ENCODE measurements at regions not wholly inside any gene's neighbourhood (a gene's known extent, or its start where the extent isn't known, plus 50 kb on each side); places are given as distances from the start of the nearest gene placed in this dataset.

GRCh38 chr17:72270273-72270924 is 149.6 kb downstream of the SOX9 start:
- no peaks in the 10 kb centered on the region for H3K36me3 ChIP-seq (ENCODE audit: control insufficient read depth in 2 of 2, extremely low read depth in 1 of 2, insufficient read depth in 1 of 2, low read length in 1 of 2)
- H3K27me3 ChIP-seq (replicated peaks in 1 of 2; ENCODE audit: control insufficient read depth in 2 of 2, extremely low read depth in 1 of 2, insufficient read depth in 2 of 2, low read length in 1 of 2) = no peaks in the 10 kb centered on the region
- Mint-ChIP-seq H3K4me3 (no peak overlapping the region), H3K27ac (no peak overlapping the region), H3K4me1 (no peaks in the 10 kb centered on the region), H3K9me3 (peaks cover 0 to 3% (median 0%) of the 10 kb centered on the region in 3 donors), H3K36me3 (no peaks in the 10 kb centered on the region), H3K27me3 (peaks cover 4 to 7% of the 10 kb centered on the region in 2 donors)
- ChIA-PET POLR2A (no interaction called here), CTCF (no interaction called here)
- no peak overlapping the region for H3K27ac ChIP-seq (ENCODE audit: low read length)
- H3K4me3 ChIP-seq (ENCODE audit: control insufficient read depth in 1 of 2, extremely low read depth in 1 of 2, low read length in 1 of 2) = no peak overlapping the region
- ATAC-seq (replicated peaks in 1 of 4) (no peak), DNase-seq (no peak)
- H3K4me1 ChIP-seq (ENCODE audit: control insufficient read depth in 1 of 2, extremely low read depth in 1 of 2, insufficient read depth in 2 of 2, low read length in 2 of 2) = no peaks in the 10 kb centered on the region
- no peaks in the 10 kb centered on the region for H3K9me3 ChIP-seq
- 100% methylated on average over 1 of the region's 6 CpGs for WGBS (ENCODE audit: insufficient coverage)

DNA sequence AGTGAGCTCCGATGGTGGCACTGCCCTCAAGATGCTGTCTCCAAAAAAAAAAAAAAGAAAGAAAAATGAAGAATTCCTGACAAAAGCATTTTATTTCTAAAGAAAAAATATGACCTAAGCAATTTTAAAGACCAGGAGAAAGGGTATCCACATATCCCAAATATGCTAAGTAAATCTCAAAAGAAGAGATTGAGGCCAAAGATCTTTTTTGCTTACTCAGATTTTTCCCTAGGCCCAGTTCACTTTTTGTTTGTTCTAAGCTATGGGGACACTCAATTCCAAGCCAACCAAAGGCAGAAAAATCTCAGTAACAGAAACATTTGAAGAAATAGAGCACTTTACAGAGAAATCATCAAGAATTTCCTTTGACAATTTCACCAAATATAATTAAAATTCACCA is 150.8 kb downstream of the SOX9 start:
- Mint-ChIP-seq H3K4me3 (no peak overlapping the region), H3K4me1 (no peaks in the 10 kb centered on the region), H3K9me3 (peaks cover 0 to 13% (median 0%) of the 10 kb centered on the region in 3 donors), H3K36me3 (no peaks in the 10 kb centered on the region), H3K27me3 (peaks cover 2 to 7% of the 10 kb centered on the region in 2 donors), H3K27ac (no peak overlapping the region)
- no peak for ATAC-seq (replicated peaks in 1 of 4)
- ChIA-PET CTCF (interaction anchor here in 1 of 2 donors (0.7 kb wide), 1 partner anchor 266 kb away, joined by 4 read pairs; no protein-coding TSS in a partner anchor), POLR2A (no interaction called here)
- Histone ChIP-seq H3K4me3 (ENCODE audit: control insufficient read depth in 1 of 2, extremely low read depth in 1 of 2, low read length in 1 of 2) (no peak overlapping the region), H3K27ac (ENCODE audit: low read length) (no peak overlapping the region), H3K9me3 (no peaks in the 10 kb centered on the region), H3K36me3 (ENCODE audit: control insufficient read depth in 2 of 2, extremely low read depth in 1 of 2, insufficient read depth in 1 of 2, low read length in 1 of 2) (no peaks in the 10 kb centered on the region), H3K4me1 (ENCODE audit: control insufficient read depth in 1 of 2, extremely low read depth in 1 of 2, insufficient read depth in 2 of 2, low read length in 2 of 2) (no peaks in the 10 kb centered on the region), H3K27me3 (replicated peaks in 1 of 2; ENCODE audit: control insufficient read depth in 2 of 2, extremely low read depth in 1 of 2, insufficient read depth in 2 of 2, low read length in 1 of 2) (no peaks in the 10 kb centered on the region)
- no CpG with 5 or more reads among the region's 1 CpG for WGBS (ENCODE audit: insufficient coverage)
- no peak for DNase-seq

DNA sequence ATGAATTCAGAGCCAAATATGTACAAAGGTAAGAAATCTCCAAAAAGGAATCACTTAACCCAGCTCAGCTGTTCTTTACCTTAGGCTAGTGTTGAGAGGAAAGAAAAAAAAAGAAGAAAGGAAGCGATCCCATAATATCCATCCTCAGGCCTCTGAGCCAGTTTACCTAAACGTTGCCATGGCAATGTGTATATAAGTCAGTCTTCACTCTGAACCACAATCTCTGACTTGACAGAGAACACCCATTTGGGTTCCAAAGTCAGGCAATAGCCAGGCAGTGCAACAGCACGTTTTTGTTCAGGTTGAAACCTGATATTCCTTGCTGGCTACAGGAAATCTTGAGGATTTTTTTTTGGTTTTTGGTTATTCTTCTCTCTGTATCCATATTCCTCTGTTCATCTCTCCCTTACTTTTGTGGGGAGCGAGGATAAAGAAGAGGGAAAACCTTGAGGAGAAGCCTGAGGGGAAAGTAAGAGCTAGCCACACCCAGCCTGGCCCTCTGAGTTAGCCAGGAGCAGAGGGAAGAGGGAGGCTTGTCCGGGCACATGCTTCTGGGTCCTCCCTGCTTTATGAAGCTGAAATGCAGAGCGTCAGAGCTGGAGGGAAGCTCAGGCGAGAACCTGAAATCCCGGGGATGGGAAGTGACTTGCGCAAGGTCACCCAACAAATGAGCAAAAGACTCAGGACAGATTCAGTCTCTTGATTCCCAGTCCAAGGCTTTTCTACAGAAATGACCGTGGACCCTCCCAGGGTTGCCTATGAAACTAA is 152.7 kb downstream of the SOX9 start:
- CTCF ChIA-PET = no interaction called here
- no peaks in the 10 kb centered on the region for H3K36me3 ChIP-seq (ENCODE audit: control insufficient read depth in 2 of 2, extremely low read depth in 1 of 2, insufficient read depth in 1 of 2, low read length in 1 of 2)
- Mint-ChIP-seq H3K4me1 (no peaks in the 10 kb centered on the region), H3K27me3 (peaks cover 2 to 3% of the 10 kb centered on the region in 2 donors), H3K4me3 (no peak overlapping the region), H3K9me3 (peaks cover 0 to 10% (median 0%) of the 10 kb centered on the region in 3 donors), H3K27ac (no peak overlapping the region), H3K36me3 (no peaks in the 10 kb centered on the region)
- H3K27ac ChIP-seq (ENCODE audit: low read length) = no peak overlapping the region
- whole genome bisulfite sequencing (ENCODE audit: insufficient coverage) = 80% methylated on average over 5 of the region's 10 CpGs
- ATAC-seq (replicated peaks in 1 of 4) = no peak
- H3K9me3 ChIP-seq = no peaks in the 10 kb centered on the region
- no peak for DNase-seq
- no peaks in the 10 kb centered on the region for H3K27me3 ChIP-seq (replicated peaks in 1 of 2; ENCODE audit: control insufficient read depth in 2 of 2, extremely low read depth in 1 of 2, insufficient read depth in 2 of 2, low read length in 1 of 2)
- no peak overlapping the region for H3K4me3 ChIP-seq (ENCODE audit: control insufficient read depth in 1 of 2, extremely low read depth in 1 of 2, low read length in 1 of 2)
- POLR2A ChIA-PET = no interaction called here
- no peaks in the 10 kb centered on the region for H3K4me1 ChIP-seq (ENCODE audit: control insufficient read depth in 1 of 2, extremely low read depth in 1 of 2, insufficient read depth in 2 of 2, low read length in 2 of 2)

GRCh38 chr17:72274614-72275013 is 153.8 kb downstream of the SOX9 start:
- Mint-ChIP-seq H3K4me3 (no peak overlapping the region), H3K9me3 (peaks cover 0 to 10% (median 0%) of the 10 kb centered on the region in 3 donors), H3K36me3 (no peaks in the 10 kb centered on the region), H3K27ac (no peak overlapping the region), H3K4me1 (no peaks in the 10 kb centered on the region), H3K27me3 (no peaks in the 10 kb centered on the region)
- no peaks in the 10 kb centered on the region for H3K27me3 ChIP-seq (replicated peaks in 1 of 2; ENCODE audit: control insufficient read depth in 2 of 2, extremely low read depth in 1 of 2, insufficient read depth in 2 of 2, low read length in 1 of 2)
- H3K4me1 ChIP-seq (ENCODE audit: control insufficient read depth in 1 of 2, extremely low read depth in 1 of 2, insufficient read depth in 2 of 2, low read length in 2 of 2) = no peaks in the 10 kb centered on the region
- no peak overlapping the region for H3K4me3 ChIP-seq (ENCODE audit: control insufficient read depth in 1 of 2, extremely low read depth in 1 of 2, low read length in 1 of 2)
- ChIA-PET CTCF (interaction anchor here in 1 of 2 donors (0.7 kb wide), 1 partner anchor 210 kb away, joined by 3 read pairs; no protein-coding TSS in a partner anchor), POLR2A (interaction anchor here in 1 of 2 donors (0.7 kb wide), 1 partner anchor 11 kb away, joined by 3 read pairs; no protein-coding TSS in a partner anchor)
- no peak for DNase-seq
- no peak overlapping the region for H3K27ac ChIP-seq (ENCODE audit: low read length)
- H3K9me3 ChIP-seq = no peaks in the 10 kb centered on the region
- no CpG with 5 or more reads among the region's 2 CpGs for WGBS (ENCODE audit: insufficient coverage)
- no peaks in the 10 kb centered on the region for H3K36me3 ChIP-seq (ENCODE audit: control insufficient read depth in 2 of 2, extremely low read depth in 1 of 2, insufficient read depth in 1 of 2, low read length in 1 of 2)
- ATAC-seq (replicated peaks in 1 of 4) = no peak

- H3K4me3 Mint-ChIP-seq = no peak overlapping the region
- H3K9me3 Mint-ChIP-seq = peaks cover 0 to 21% (median 0%) of the 10 kb centered on the region in 3 donors
- no peak for DNase-seq
- no peak for ATAC-seq (replicated peaks in 1 of 4)
- Histone ChIP-seq H3K4me1 (ENCODE audit: control insufficient read depth in 1 of 2, extremely low read depth in 1 of 2, insufficient read depth in 2 of 2, low read length in 2 of 2) (no peaks in the 10 kb centered on the region), H3K36me3 (ENCODE audit: control insufficient read depth in 2 of 2, extremely low read depth in 1 of 2, insufficient read depth in 1 of 2, low read length in 1 of 2) (no peaks in the 10 kb centered on the region), H3K27ac (ENCODE audit: low read length) (no peak overlapping the region), H3K4me3 (ENCODE audit: control insufficient read depth in 1 of 2, extremely low read depth in 1 of 2, low read length in 1 of 2) (no peak overlapping the region), H3K9me3 (no peaks in the 10 kb centered on the region), H3K27me3 (replicated peaks in 1 of 2; ENCODE audit: control insufficient read depth in 2 of 2, extremely low read depth in 1 of 2, insufficient read depth in 2 of 2, low read length in 1 of 2) (no peaks in the 10 kb centered on the region)
- ChIA-PET POLR2A (no interaction called here), CTCF (no interaction called here)
- peaks cover 0 to 5% of the 10 kb centered on the region in 2 donors for H3K27me3 Mint-ChIP-seq
- no peak overlapping the region for H3K27ac Mint-ChIP-seq
- H3K4me1 Mint-ChIP-seq = no peaks in the 10 kb centered on the region
- no peaks in the 10 kb centered on the region for H3K36me3 Mint-ChIP-seq
- 97% methylated on average over 3 of the region's 3 CpGs for WGBS (ENCODE audit: insufficient coverage)
Observed at GRCh38 chr17:72280881-72281280, 160.1 kb downstream of the SOX9 start.

- Mint-ChIP-seq H3K9me3 (peaks cover 0 to 15% (median 0%) of the 10 kb centered on the region in 3 donors), H3K4me3 (no peak overlapping the region), H3K27me3 (peaks cover 0 to 5% of the 10 kb centered on the region in 2 donors), H3K36me3 (no peaks in the 10 kb centered on the region), H3K4me1 (no peaks in the 10 kb centered on the region), H3K27ac (no peak overlapping the region)
- ChIA-PET POLR2A (no interaction called here), CTCF (no interaction called here)
- no peaks in the 10 kb centered on the region for H3K27me3 ChIP-seq (replicated peaks in 1 of 2; ENCODE audit: control insufficient read depth in 2 of 2, extremely low read depth in 1 of 2, insufficient read depth in 2 of 2, low read length in 1 of 2)
- no peak overlapping the region for H3K27ac ChIP-seq (ENCODE audit: low read length)
- no peak overlapping the region for H3K4me3 ChIP-seq (ENCODE audit: control insufficient read depth in 1 of 2, extremely low read depth in 1 of 2, low read length in 1 of 2)
- H3K9me3 ChIP-seq = no peaks in the 10 kb centered on the region
- no peaks in the 10 kb centered on the region for H3K36me3 ChIP-seq (ENCODE audit: control insufficient read depth in 2 of 2, extremely low read depth in 1 of 2, insufficient read depth in 1 of 2, low read length in 1 of 2)
- no peak for ATAC-seq (replicated peaks in 1 of 4)
- no peaks in the 10 kb centered on the region for H3K4me1 ChIP-seq (ENCODE audit: control insufficient read depth in 1 of 2, extremely low read depth in 1 of 2, insufficient read depth in 2 of 2, low read length in 2 of 2)
- 45% methylated on average over 2 of the region's 3 CpGs for WGBS (ENCODE audit: insufficient coverage)
- no peak for DNase-seq
Observed at GRCh38 chr17:72282439-72283029, 161.7 kb downstream of the SOX9 start.
